Astrocyte (in vitro differentiated cells and primary cell): ENCODE measurements at regions not wholly inside any gene's neighbourhood (a gene's known extent, or its start where the extent isn't known, plus 50 kb on each side); places are given as distances from the start of the nearest gene placed in this dataset.

Experiments
- CTCF ChIP-seq: IDR thresholded peaks from 2 replicates; pipeline ENCODE4 v1.5.1; 2011; ENCODE audit warnings: low read depth, mild to moderate bottlenecking, inconsistent platforms, low read length, moderate library complexity; ENCODE audit not compliant: insufficient read depth
- EZH2 ChIP-seq: IDR thresholded peaks from 2 replicates; pipeline ENCODE4 v1.6.1; 2012; ENCODE audit warnings: mild to moderate bottlenecking, low read length, inconsistent platforms; ENCODE audit not compliant: insufficient read depth

- TF ChIP-seq CTCF (no peak), EZH2 (no peak)
These were observed 137.6 kb downstream of the DTWD1 start for GRCh38 chr15:49758456-49758855.
